Vagina (tissue), 2 donors: ENCODE measurements at regions not wholly inside any gene's neighbourhood (a gene's known extent, or its start where the extent isn't known, plus 50 kb on each side); places are given as distances from the start of the nearest gene placed in this dataset.

ENCODE experiments used
- POLR2A ChIP-seq, 2 donors: fragments of 450-650 bp; IDR thresholded peaks; one replicate each; pipeline ENCODE4 v1.6.1; 2017; ENCODE audit warnings: antibody characterized with exemption in 2 of 2, mild to moderate bottlenecking in 2 of 2, moderate library complexity in 2 of 2
- TF ChIP-seq, protein P1 (sequence below), 3 experiments: fragments of 450-650 bp in 2 of 3; fragments of 200-600 bp in 1 of 3; sonication (generic) in 1 of 3; IDR thresholded peaks; one replicate each; pipeline ENCODE4 v1.5.1; 2017 to 2019; ENCODE audit warnings: antibody characterized with exemption in 3 of 3, mild to moderate bottlenecking in 2 of 3, moderate library complexity in 2 of 3

DNA sequence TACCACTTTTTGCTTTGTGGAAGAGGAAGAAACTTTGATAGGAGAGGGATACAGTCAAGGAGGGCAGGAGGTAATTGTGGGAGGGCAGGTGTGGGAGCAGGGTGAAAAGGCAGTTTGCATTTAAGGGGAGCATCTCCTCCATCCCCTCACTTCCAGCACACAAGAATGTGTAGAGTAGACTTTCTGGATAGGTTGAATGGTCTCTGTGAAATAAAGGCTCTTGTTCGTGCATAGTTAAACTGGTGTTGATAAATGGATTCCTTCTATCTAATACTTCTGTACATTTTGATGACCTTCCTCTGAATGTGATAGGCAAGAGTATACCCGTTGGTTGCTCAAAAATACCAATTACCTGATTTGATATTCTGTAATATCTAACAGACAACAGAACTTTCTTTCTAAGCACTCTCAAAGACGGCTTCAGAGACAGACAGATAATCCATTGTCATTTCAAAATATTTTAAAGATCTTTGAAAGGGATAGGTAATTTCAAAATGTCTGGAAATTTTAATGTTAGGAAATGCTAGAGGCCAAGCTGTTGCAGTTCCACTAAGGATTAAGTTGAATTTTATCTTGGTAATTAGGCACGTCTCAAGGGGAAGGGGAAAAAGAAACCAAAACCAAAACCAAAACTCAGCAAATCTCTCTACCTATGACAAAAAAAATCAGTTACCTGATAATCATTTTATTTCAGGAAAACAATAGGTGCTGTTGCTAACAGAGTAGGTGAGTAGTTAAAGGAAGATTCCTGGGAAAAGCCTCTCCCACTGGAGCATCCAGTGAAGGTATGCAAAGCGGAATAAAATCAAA lies 302.6 kb downstream of the COG6 start:
- TF ChIP-seq POLR2A (IDR thresholded peaks at IDR 0.05), result no peak
- TF ChIP-seq, protein P1, sequence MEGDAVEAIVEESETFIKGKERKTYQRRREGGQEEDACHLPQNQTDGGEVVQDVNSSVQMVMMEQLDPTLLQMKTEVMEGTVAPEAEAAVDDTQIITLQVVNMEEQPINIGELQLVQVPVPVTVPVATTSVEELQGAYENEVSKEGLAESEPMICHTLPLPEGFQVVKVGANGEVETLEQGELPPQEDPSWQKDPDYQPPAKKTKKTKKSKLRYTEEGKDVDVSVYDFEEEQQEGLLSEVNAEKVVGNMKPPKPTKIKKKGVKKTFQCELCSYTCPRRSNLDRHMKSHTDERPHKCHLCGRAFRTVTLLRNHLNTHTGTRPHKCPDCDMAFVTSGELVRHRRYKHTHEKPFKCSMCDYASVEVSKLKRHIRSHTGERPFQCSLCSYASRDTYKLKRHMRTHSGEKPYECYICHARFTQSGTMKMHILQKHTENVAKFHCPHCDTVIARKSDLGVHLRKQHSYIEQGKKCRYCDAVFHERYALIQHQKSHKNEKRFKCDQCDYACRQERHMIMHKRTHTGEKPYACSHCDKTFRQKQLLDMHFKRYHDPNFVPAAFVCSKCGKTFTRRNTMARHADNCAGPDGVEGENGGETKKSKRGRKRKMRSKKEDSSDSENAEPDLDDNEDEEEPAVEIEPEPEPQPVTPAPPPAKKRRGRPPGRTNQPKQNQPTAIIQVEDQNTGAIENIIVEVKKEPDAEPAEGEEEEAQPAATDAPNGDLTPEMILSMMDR (IDR thresholded peaks at IDR 0.05), result no peak
